HUES64 (cell line): ENCODE measurements at regions not wholly inside any gene's neighbourhood (a gene's known extent, or its start where the extent isn't known, plus 50 kb on each side); places are given as distances from the start of the nearest gene placed in this dataset.
"Not testable (repeated sequence)": the region's sequence is repeated elsewhere in the genome, so short reads cannot be mapped to it uniquely, and the experiment has no call there.

Source experiments
- H3K27ac ChIP-seq: 2 replicates; pipeline ENCODE4 v1.7.0; 2013; ENCODE audit warnings: low read depth, low read length, inconsistent platforms
- H3K27me3 ChIP-seq: 2 replicates; pipeline ENCODE4 v1.6.1; 2013; ENCODE audit warnings: mild to moderate bottlenecking, low read length; ENCODE audit not compliant: insufficient read depth
- H3K36me3 ChIP-seq: 2 replicates; pipeline ENCODE4 v1.6.1; 2013; ENCODE audit warnings: mild to moderate bottlenecking, low read length; ENCODE audit not compliant: insufficient read depth
- H3K4me1 ChIP-seq: 2 replicates; pipeline ENCODE4 v1.6.1; 2013; ENCODE audit warnings: mild to moderate bottlenecking, low read length, moderate library complexity; ENCODE audit not compliant: insufficient read depth
- H3K4me3 ChIP-seq: 2 replicates; pipeline ENCODE4 v1.5.1; 2013; ENCODE audit warnings: mild to moderate bottlenecking, low read length, moderate library complexity
- H3K9ac ChIP-seq: 2 replicates; pipeline ENCODE4 v1.6.1; 2013; ENCODE audit warnings: mild to moderate bottlenecking, low read depth, low read length
- H3K9me3 ChIP-seq: 2 replicates; pipeline ENCODE4 v1.6.1; 2013; ENCODE audit warnings: low read depth, low read length; ENCODE audit not compliant: insufficient read depth
- WGBS: fragments of 150-250, 120-280 bp; methylation state at CpG from one replicate; pipeline ENCODE4 v1.1.7; 2013; ENCODE audit warnings: missing lambda C conversion rate; 5-methylcytosine and 5-hydroxymethylcytosine counted together

DNA sequence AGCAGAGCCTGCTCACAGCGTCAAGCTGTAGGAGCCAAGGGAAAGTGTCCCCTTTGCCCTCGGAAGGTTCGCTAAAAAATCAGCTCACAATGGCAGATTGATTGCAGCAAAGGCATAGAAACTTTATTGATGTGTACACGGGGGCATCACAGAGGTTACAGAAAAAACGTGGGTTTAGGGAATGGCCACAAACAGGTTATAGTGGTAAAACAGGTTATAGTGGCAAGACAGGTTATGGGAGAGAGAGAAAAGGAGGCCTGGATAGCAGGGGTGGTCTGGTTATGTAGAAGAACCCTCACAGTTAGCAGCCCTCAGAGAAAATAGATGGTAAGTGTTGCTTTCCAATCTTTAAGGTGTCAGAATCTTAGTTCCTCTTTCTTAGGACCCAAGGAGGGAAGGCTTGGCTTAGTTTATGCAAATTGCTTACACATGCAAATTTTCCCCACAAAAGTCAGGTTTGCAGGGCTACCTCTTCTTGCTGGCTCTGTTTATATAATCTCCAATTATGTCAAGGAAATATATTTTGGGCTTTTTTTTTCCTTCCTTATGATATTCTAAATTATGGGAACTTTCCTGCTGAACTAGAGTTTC lies 113.7 kb downstream of the BMP15 start:
- 77% methylated on average over 5 of the region's 5 CpGs for WGBS
- no peak overlapping the region for H3K4me3 ChIP-seq
- H3K4me1 ChIP-seq: peaks cover 8% of the 10 kb centered on the region; the same call in 1 of the 2 replicates
- H3K9me3 ChIP-seq: no peaks in the 10 kb centered on the region
- no peaks in the 10 kb centered on the region for H3K36me3 ChIP-seq
- H3K27ac ChIP-seq: no peak overlapping the region
- H3K27me3 ChIP-seq: no peaks in the 10 kb centered on the region
- H3K9ac ChIP-seq: no peak overlapping the region; the same call in 1 of the 2 replicates

DNA sequence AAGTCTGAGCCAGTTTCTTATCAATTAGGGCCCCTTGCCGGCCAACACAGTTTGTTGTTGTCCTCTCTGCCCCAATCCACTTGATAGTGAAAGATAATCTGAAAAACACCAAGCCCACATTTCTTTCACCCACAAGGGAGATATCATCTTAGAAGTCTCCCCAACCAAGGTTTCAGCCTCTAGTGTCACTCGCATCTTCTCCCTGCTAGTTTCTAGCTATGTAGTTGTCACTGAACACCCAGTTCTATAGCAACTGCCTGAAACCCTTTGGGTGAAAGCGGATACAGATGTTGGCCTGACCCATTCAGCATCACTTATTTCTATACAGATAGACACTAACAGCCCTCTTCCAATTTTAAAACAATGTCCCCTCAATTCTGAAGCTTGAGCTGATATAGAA lies 116.3 kb downstream of the BMP15 start:
- Histone ChIP-seq H3K9me3 (no peaks in the 10 kb centered on the region), H3K4me3 (no peak overlapping the region), H3K9ac (no peak overlapping the region), H3K36me3 (no peaks in the 10 kb centered on the region), H3K4me1 (peaks cover 8% of the 10 kb centered on the region; the same call in 1 of the 2 replicates), H3K27me3 (no peaks in the 10 kb centered on the region), H3K27ac (no peak overlapping the region)
- WGBS: 88% methylated on average over 3 of the region's 3 CpGs

DNA sequence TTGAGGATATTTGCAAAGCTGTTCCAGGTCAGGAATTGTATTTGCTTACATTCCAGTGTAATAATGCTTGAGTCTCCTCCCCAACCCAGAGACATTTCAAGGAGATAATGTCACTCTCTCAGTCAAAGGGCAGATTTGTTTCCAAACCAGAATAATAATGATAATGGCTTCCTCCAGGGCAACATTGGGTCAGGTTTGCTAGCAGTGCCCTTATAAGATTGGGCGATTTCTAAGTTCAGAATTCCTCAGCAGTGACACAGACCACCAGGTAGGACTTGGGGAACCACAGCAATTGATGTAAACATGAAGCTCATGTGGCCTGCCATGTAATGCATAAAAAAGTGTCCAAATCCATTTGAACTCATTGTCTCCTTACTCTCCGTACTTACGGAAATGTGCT lies 125.2 kb downstream of the BMP15 start:
- H3K4me1 ChIP-seq: no peaks in the 10 kb centered on the region
- H3K9me3 ChIP-seq: no peaks in the 10 kb centered on the region
- no peak overlapping the region for H3K27ac ChIP-seq
- WGBS: 95% methylated on average over 3 of the region's 3 CpGs
- H3K36me3 ChIP-seq: no peaks in the 10 kb centered on the region
- no peak overlapping the region for H3K4me3 ChIP-seq
- H3K27me3 ChIP-seq: no peaks in the 10 kb centered on the region
- no peak overlapping the region for H3K9ac ChIP-seq

DNA sequence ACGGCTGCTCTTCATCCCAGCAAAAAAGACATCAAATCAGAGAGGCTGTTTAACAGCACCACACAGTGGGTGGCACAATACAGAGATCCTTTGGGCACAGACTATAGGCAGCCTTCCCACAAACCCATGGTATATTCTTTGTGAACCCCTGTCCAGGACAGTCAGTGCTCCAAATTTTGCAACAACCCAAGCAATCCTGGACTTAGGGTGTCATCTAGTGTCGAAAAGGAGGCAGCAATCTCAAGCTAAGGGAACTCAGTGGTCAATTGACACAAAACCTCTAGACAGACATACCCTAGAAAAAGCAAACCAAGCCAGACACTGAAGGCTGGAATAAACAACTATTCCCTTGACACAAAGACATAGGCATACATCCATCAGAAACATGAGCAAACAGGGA lies 137.4 kb downstream of the BMP15 start:
- WGBS: 67% methylated on average over 2 of the region's 2 CpGs
- no peak overlapping the region for H3K4me3 ChIP-seq
- H3K9ac ChIP-seq: no peak overlapping the region
- H3K9me3 ChIP-seq: no peaks in the 10 kb centered on the region
- no peaks in the 10 kb centered on the region for H3K36me3 ChIP-seq
- H3K27me3 ChIP-seq: no peaks in the 10 kb centered on the region
- H3K4me1 ChIP-seq: no peaks in the 10 kb centered on the region
- H3K27ac ChIP-seq: no peak overlapping the region

DNA sequence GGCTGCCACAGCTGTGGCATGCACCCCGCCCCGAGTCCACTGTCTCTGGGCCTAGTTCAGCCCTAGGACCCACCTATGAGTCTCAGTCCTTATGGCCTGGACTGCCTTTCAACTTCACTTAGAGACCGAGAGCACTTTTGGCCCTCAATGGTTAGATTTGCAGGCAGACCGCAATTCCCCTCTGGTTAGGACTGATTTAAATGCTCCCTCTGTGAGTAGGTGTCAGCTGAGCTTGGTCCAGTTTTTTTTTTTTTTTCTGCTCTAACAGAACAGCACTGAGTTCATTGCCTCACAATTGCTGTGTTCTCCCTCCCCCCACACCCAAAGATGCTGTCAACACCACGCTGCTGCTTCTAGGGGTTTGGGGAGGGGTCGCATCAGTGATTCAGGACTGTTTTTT lies 143.2 kb downstream of the BMP15 start:
- Histone ChIP-seq H3K9me3 (no peaks in the 10 kb centered on the region), H3K4me3 (no peak overlapping the region), H3K4me1 (no peaks in the 10 kb centered on the region), H3K27me3 (no peaks in the 10 kb centered on the region), H3K27ac (no peak overlapping the region), H3K9ac (no peak overlapping the region), H3K36me3 (no peaks in the 10 kb centered on the region)
- 89% methylated on average over 6 of the region's 6 CpGs for WGBS

DNA sequence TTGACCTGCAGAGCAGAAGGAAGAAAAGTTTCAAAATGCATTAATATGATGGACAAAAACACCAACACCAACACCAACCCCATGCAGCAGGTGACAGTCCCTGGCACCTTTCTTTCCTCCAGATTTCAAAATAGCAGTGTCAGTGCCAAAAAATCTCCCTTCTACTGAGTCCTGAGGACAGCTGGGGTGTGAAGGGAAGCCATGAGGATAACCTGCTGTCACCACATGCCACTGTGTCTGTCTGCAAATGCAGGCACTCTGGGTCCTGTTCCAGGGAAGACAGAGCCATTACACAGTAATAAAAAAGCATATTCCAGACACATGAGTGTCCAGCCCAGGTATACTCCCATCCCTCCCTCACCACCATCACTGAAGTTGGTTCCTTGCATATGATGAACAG lies 187.5 kb downstream of the BMP15 start:
- Histone ChIP-seq H3K36me3 (no peaks in the 10 kb centered on the region), H3K4me3 (no peak overlapping the region), H3K9me3 (no peaks in the 10 kb centered on the region), H3K27me3 (no peaks in the 10 kb centered on the region), H3K4me1 (no peaks in the 10 kb centered on the region), H3K27ac (no peak overlapping the region), H3K9ac (no peak overlapping the region)

DNA sequence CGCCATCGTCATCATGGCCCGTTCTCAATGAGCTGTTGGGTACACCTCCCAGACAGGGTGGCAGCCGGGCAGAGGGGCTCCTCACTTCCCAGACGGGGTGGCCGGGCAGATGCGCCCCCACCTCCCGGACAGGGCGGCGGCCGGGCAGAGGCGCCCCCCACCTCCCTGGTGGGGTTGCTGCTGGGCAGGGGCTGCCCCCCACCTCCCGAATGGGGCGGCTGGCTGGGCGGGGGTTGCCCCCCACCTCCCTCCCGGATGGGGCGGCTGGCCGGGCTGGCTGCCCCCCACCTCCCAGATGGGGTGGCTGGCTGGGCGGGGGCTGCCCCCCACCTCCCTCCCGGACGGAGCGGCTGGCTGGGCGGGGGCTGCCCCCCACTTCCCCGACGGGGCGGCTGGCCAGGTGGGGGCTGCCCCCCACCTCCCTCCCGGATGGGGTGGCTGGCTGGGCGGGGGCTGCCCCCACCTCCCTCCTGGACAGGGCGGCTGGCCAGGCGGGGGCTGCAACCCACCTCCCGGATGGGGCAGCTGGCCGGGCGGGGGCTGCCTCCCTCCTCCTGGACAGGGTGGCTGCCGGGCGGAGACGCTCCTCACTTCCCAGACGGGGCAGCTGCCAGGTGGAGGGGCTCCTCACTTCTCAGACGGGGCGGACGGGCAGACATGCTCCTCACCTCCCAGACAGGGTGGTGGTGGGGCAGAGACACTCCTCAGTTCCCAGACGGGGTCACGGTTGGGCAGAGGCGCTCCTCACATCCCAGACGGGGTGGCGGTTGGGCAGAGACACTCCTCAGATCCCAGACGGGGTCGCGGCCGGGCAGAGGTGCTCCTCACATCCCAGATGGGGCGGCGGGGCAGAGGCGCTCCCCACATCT lies 208.8 kb downstream of the BMP15 start:
- not testable (repeated sequence) for H3K27me3 ChIP-seq, H3K27ac ChIP-seq, H3K36me3 ChIP-seq, H3K9ac ChIP-seq, H3K4me3 ChIP-seq, H3K9me3 ChIP-seq, H3K4me1 ChIP-seq
- WGBS: 97% methylated on average over 22 of the region's 52 CpGs

DNA sequence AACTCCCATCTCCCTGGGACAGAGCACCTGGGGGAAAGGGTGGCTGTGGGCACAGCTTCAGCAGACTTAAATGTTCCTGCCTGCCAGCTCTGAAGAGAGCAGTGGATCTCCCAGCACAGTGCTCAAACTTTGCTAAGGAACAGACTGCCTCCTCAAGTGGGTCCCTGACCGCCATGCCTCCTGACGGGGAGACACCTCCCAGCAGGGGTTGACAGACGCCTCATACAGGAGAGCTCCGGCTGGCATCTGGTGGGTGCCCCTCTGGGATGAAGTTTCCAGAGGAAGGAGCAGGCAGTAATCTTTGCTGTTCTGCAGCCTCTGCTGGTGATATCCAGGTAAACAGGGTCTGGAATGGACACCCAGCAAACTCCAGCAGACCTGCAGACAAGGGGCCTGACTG lies 206.9 kb upstream of the NUDT10 start:
- H3K27ac ChIP-seq, H3K27me3 ChIP-seq, H3K4me3 ChIP-seq, H3K36me3 ChIP-seq, H3K9me3 ChIP-seq, H3K9ac ChIP-seq, H3K4me1 ChIP-seq: not testable (repeated sequence)
- 98% methylated on average over 4 of the region's 4 CpGs for WGBS

DNA sequence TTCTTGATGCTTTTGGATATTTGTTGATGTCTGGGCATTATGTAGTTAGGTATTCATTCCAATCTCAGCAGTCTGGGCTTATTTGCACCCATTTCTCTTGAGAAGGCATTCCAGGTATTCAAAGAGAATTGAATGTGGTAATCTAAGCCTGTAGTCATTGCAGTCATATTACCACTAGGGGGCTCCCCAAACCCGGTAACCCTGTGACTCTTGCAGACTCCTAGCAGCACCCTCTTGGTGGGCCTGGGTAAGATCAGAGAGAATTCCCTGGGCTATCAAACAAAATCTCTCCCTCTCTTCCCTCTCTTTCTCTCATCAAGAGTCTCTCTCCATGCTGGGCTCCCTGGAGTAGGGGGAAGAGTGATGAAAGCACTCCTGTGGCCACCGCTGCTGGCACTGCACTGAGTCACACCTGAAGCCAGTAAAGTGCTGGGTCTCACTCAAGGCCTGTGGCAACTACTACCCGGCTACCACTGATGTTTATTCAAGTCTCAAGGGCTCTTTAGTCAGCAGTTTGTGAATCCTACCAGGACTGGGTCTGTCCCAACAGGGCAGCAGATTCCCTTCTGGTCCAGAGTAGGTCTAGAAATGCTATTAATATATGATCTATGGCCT lies 187.7 kb upstream of the NUDT10 start:
- Histone ChIP-seq H3K36me3 (no peaks in the 10 kb centered on the region), H3K4me1 (0 out of 2 replicates have a peak, but pooled peaks cover 2% of the 10 kb centered on the region), H3K27ac (no peak overlapping the region), H3K9me3 (no peaks in the 10 kb centered on the region), H3K9ac (no peak overlapping the region), H3K27me3 (no peaks in the 10 kb centered on the region), H3K4me3 (no peak overlapping the region)
- 57% methylated on average over 3 of the region's 3 CpGs for WGBS

DNA sequence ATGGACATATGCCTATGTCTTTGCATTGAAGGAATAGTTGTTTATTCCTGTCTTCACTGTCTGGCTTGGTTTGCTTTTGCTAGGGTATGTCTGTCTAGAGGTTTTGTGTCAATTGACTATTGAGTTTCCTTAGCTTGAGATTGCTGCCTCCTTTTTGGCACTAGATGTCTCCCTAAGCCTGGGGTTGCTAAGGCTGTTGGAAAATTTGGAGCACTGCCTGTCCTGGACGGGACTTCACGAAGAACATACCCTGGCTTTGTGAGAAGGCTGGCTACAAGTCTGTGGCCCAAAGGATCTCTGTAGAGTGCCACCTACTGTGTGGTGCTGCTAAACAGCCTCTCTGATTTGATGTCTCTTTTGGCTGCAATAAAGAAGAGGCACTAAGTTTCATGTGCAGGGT lies 183.8 kb upstream of the NUDT10 start:
- 0 out of 2 replicates have a peak, but pooled peaks cover 2% of the 10 kb centered on the region for H3K4me1 ChIP-seq
- H3K9me3 ChIP-seq: no peaks in the 10 kb centered on the region
- H3K36me3 ChIP-seq: no peaks in the 10 kb centered on the region
- no peak overlapping the region for H3K9ac ChIP-seq
- 19% methylated on average over 2 of the region's 2 CpGs for WGBS
- H3K27me3 ChIP-seq: no peaks in the 10 kb centered on the region
- H3K4me3 ChIP-seq: no peak overlapping the region
- H3K27ac ChIP-seq: no peak overlapping the region

DNA sequence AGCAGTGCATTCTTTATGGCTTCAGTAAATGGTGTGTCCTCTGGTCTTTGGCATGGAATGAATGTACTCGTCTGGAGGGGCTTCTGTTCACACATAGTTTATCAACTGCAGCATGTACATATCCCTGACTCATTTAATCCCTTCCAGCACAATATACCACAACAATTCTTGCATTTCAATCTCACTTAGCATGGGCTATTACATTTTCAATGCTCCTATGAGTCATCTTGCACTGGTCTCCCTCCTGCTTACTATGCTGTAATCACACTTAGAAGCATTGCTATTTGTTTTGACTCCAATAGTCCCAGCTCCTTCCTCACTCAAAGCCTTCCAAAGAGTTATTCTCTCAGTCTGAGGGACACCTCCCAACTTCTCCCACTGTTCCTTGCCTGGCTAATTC lies 180.9 kb upstream of the NUDT10 start:
- H3K27me3 ChIP-seq: no peaks in the 10 kb centered on the region

More for the DNA sequence above, 180.9 kb upstream of the NUDT10 start:
- Histone ChIP-seq H3K9ac (no peak overlapping the region), H3K9me3 (no peaks in the 10 kb centered on the region), H3K4me3 (no peak overlapping the region), H3K27ac (no peak overlapping the region), H3K36me3 (no peaks in the 10 kb centered on the region), H3K4me1 (no peaks in the 10 kb centered on the region)
- WGBS: 85% methylated on average over 1 of the region's 1 CpG
